Suppressor macrophage treated with lipopolysaccharide for 1 hour (primary cell): ENCODE measurements at regions not wholly inside any gene's neighbourhood (a gene's known extent, or its start where the extent isn't known, plus 50 kb on each side); places are given as distances from the start of the nearest gene placed in this dataset.

Experiments used
- DNase-seq, 3 donors: peaks; one replicate each; pipeline ENCODE4 v3.0.0-alpha.2; 2020 to 2022

DNA sequence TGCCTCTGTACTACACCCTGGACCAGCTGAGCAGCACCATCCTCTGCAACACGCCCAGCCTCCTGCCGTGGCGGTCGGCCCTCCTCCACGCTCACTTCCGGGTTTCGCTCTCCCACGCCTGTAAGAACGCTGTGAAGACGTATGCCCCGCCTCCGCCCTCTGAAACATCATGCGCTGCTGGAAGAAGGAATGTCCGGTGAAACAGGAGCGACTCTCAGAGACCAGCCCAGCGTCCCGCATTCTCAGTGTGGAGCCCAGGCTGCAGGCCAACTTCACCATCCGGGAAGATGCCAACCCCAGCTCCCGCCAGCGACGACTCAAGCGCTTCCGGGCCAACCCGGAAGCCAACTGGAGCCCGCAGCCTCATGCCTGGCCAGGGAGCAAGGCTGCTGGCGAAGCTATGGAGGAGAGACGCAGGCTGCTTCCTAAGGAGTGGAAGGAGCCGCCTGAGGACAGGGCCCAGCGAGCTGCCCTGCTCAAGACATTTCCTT, 186.1 kb upstream of the SLITRK2 start:
- no peak for DNase-seq

DNA sequence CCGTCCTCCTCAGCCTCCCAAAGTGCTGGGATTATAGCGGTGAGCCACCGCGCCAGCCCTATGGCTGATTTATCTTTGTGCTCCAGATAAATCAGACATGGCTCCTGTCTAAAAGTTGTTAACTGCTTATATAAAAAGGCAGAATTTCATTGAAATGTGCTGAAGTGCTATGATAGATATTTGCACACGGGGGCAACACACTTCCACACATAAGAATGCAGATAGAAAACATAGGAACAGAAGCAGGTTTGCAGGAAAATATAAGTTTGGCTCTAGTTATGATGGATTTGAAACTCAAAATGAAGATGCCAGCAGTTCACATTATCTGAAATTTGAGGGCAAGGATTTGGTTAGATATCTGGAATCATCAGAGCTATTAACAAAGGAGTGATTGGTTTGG, 163.1 kb upstream of the SLITRK2 start:
- DNase-seq: no peak

DNA sequence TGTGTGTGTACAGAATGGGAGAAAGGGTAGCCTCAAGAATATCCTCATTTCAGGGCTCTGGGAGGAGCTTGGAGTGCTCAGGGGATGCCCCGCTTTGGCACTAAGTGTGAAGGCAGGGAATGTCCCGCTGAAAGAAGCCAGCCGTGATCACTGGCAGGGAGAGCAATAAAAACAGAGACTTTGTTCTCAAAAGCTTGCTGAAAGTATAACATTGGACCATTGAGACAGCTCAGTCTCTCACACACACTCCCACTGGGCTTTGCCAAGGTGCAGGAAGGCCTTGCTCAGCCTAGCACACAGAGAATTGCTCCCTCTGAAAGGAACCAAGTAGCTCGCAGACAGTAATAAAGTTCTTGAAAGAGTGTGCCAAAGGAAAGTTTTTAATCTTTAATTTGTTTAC, 143.8 kb upstream of the SLITRK2 start:
- no peak for DNase-seq

DNA sequence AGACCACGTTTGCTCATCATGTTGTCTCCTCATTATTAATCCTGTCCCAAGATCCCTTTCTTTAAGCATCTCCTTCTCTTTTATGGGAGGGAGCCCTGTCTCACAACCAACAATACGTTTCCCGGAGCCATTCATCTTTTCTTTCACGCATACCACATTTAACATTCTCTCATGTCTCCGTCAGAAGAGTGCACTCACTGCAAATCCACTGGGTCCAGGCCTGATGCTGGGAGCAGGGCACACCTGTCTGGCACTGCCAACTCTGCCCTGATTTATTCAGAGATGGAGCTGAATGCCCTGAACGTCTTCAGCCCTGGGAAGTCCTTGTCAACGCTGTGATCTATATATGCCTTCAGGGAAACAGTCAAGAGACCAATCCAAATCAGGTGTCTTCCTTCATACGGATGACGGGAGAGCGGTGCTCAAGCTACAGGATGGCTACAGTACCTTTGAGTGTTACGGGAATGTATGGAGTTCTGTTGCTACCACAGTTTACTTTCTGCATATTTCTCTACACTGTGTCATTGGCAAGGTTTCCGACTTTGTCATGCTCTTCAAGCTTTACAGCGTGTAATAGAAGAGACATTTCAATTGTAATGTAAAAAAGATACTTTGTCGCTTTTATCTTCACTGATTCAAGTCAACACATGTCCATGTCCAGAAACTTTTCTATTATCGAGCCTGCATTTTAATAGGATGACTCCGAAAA, 140.4 kb upstream of the SLITRK2 start:
- no peak for DNase-seq

DNA sequence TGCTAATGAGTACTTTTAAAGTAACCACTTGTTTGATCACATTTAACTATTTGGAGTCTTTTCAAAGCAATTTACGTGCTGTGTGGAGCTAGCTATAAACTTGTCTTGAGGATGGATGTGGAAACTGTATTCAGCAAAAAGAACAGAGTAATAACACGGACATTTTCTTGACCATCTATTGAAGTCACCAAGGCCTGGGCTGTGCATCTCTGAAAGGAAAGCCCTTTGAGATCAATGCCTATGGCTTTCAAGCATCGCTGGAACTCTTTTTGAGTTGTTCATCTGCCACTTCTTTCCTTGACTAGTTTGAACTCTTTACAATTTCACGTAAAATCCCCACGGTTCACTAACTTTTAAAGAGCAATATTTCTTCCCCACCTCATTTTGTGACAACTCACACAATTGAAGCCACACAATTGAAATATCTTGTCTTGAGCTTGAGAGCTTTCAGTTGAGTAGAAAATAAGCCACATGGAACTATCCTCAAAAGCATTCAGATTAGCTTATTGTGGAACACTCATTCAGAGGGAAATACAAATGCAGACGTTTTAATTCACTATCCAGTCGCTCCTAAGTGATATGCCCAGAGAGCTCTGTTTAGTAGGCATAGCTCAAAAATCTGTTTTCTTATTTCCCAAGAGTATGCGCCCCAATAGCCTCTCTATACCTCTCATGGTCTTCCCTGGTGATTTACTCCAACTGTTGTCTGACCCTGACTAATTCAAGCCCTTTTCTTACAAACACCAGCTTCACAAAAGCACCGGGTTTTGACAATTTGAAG, 134.9 kb upstream of the SLITRK2 start:
- no peak for DNase-seq

DNA sequence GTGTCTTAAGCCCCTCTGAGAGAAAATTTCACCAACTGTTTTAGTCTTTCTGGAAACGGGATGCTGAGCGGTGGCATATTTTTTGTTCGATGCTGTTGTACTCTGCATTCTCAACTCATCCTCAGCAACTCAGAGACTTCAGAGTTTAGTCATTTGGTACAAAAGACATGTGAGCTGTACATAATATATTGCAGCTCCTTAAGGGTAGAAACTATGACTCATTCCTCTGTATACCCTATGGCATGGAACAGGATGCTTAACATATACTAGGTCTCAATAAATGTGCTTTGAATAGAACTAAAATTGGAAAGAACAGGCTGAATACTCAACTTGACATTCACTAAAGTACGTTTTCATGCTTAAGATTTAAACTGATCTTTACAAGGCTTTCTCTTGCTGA, 130.5 kb upstream of the SLITRK2 start:
- no peak for DNase-seq

DNA sequence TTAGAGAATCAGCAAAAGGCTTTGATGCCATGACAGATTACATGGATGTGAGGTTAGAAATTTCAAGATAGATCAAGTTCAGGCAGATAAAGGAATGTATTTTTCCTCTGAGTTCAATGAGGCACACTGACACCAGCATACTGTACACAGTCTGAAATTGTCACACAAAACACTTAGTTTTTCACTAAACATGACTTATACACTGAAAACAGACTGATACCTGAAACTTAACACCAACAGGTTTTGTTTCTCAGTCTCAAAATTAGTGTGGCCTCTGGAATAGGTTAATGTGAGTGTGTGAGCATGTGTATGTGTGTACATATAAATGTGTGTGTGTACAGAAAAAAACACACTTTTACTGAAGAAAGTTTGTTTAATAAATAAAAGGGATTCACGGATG, 129.9 kb upstream of the SLITRK2 start:
- DNase-seq: no peak

DNA sequence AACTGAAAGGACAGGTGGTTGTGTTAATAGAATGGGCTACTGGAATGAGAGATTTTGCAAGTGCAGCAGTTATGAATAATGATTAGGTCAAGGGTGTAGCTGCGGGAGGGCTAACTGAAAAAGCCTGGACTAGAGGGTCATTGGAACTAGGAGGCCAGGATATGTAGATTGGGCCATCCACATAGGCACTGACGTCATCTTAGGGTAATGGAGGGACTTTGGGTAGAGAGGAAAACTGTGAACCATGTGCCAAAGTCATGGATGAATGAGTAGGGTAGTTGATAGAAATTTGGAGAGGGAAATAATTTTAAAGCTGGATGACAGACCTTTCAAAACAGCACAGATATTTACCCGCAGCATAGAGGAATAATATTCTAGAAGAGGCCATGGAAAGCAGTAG, 123.6 kb upstream of the SLITRK2 start:
- no peak for DNase-seq

DNA sequence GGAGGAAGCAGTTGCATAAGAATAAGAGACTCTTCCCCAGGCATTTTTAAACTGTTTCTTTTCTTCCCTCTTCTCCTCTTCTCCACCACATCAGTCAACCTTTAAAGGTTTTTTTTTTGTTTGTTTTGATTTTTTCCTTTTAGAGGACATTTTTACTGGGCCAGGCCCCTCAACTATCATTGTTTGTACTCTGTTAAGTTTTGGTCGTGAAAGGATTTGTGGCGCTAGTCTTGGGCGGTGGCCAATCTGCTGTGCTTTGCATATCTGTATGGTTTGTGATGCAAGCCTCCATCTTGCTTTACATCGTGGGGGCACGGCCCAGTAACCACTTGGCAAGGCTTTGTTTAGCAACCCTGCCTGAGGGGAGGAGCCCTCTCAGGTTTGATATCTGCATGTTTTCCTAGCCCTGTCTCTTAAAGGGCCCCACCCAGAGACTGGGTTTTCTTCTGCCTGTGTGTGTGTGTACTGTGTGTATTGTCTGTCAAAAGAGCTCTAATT, 101.9 kb upstream of the SLITRK2 start:
- no peak for DNase-seq

DNA sequence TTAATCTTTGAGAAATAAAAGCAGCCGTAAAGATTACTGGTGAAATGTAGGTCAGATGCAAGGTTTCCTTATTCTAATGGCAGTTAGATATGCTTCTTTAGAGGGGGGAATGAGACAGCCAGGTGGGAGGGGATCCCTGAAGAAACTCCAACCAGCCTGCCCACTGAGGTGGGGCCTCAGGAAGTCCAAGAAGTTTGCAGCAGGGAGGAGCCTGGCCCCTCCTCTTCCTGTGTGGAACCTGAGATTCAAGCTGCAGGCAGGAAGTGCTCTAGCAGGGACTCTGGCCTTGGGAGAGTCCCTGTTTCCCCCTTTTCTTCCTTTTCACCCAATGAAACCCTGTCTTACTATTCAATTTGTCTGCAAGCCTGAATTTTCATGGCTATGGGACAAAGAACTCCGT, 101.4 kb upstream of the SLITRK2 start:
- no peak for DNase-seq

DNA sequence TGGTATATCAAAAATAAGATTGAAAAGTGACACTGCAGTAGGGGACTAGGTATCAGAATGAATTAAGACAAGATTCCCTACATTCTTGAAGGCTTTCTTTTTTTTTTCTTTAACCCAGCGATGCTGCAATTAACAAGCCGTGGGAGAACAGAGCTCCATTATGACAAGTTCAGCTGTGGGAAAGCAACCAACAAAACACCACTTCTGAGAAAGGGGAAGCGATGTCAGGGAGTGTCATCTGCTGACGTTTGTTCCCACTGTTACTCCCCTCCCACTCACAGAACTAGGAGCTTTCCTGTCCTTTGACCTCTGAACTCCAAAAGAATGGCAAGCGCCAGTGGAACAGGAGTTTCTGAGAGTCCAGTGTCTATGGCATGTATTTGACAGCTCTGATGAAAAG, 90.2 kb upstream of the SLITRK2 start:
- DNase-seq: no peak

DNA sequence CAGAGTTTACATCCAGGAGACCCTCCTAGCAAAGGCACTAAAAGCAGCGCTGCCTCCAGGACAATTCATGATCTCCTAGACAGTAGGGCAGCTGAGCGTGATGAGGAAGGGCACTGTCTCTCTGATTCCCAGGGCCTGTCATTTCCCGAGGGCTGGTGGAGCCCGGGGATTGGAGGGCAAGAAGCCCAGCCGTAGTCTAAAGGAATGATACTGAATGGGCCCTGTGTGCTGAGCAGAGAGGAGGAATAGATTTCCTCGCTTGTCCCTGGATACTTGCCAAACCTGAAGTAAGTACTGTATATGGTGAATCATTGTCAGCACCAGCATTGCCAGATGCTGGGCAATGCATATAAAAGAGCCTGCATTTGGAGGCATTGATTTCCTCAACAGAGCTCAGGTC, 88.0 kb upstream of the SLITRK2 start:
- no peak for DNase-seq

DNA sequence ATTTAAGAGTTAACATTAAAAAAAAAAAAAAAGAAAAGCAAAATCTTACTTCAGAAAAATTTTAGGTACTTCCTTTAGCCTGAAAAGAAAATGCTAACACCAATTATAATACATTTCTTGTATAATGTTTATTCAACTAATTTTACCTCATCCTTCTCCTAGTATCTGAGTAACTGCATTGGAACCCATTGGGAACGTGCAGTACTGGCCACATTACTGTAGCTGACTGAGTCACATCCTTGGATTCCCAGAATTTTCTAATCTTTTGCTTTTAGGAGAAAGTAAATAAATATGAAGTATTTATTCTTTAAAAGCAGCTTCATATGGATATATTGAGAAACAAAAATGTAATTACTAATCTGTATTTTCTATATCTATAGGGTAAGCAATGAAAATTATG, 82.6 kb upstream of the SLITRK2 start:
- no peak for DNase-seq

DNA sequence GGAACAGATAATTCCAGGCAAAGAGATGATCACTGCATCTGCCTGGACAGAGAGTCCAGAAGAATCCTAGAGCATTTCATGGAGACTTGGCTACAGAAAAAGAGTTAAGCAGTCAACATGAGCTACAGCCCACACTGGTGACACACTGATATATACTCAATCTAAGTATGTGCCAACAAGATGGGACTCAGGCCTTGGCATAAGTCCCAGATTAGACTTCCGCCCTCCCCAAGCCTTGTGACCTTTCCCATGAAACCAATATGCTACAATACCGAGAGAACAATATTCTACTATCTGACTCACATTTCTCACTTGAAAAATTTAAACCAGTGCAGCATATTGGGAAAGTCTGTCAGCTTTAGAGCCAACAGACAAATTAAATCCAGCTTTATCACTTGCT, 65.7 kb upstream of the SLITRK2 start:
- no peak for DNase-seq
